ENCODE measurements at regions not wholly inside any gene's neighbourhood (a gene's known extent, or its start where the extent isn't known, plus 50 kb on each side); places are given as distances from the start of the nearest gene placed in this dataset.

DNA sequence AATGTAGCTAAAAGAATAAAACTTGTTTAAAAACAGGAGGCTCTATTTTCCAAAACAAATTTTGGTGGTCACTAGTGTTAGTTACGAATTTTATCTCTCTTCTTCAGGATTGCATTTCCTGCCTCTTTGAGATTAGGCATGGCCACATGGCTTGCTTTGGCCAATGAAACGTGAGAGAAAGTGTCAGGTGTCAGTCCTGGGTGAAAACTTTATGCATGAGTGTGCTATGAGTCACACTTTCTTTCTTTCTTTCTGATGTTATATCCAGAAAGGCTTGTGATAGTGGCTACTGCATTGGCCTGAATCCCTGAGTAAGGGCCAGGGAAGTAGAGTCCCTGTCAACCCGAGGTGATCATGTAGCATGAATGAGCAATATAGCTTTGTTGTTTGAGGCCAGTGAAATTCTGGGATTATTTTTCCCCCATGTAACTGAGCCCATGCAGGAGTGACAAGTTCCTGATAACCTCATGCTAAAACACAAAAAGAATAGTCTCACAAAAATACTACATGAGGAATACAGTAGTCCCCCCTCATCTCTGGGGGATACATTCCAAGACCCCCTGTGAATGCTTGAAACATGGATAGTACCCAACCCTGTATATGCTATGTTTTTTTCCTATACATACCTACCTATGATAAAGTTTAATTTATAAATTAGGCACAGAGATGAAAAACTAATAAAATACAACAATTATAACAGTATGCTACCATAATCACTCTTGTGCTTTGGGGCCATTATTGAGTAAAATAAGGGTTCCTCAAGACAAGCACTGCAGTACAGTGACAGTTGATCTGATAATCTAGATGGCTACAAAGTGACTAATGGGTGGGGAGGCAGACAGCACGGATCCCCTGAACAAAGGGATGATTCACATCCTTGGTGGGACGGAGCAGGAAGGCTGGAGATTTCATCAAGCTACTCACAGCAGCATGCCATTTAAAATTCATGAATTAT is 109.5 kb downstream of the CDC42EP3 start:
- Mint-ChIP-seq H3K36me3 (ENCODE audit: low read depth) (no peaks in the 10 kb centered on the region), H3K27ac (peak overlapping the region; percentile 57), H3K9me3 (no peaks in the 10 kb centered on the region), H3K27me3 (no peaks in the 10 kb centered on the region), H3K4me3 (no peak overlapping the region), H3K4me1 (ENCODE audit: low read depth) (peaks cover 37% of the 10 kb centered on the region)
- ATAC-seq, result peak; percentile 96
- peak; percentile 65 for DNase-seq
- TF ChIP-seq, protein P1, sequence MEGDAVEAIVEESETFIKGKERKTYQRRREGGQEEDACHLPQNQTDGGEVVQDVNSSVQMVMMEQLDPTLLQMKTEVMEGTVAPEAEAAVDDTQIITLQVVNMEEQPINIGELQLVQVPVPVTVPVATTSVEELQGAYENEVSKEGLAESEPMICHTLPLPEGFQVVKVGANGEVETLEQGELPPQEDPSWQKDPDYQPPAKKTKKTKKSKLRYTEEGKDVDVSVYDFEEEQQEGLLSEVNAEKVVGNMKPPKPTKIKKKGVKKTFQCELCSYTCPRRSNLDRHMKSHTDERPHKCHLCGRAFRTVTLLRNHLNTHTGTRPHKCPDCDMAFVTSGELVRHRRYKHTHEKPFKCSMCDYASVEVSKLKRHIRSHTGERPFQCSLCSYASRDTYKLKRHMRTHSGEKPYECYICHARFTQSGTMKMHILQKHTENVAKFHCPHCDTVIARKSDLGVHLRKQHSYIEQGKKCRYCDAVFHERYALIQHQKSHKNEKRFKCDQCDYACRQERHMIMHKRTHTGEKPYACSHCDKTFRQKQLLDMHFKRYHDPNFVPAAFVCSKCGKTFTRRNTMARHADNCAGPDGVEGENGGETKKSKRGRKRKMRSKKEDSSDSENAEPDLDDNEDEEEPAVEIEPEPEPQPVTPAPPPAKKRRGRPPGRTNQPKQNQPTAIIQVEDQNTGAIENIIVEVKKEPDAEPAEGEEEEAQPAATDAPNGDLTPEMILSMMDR (IDR thresholded peaks at IDR 0.05), result no peak
- ChIA-PET POLR2A (interaction anchor here (1.3 kb wide), 1 partner anchor 62 kb away, joined by 3 read pairs; no protein-coding TSS in a partner anchor), CTCF (interaction anchor here (1.3 to 2.1 kb wide), 2 partner anchors 11 to 165 kb away, joined by 3 to 5 read pairs; no protein-coding TSS in a partner anchor)
- intact Hi-C loops (cut with micrococcal nuclease), result no loop called here

DNA sequence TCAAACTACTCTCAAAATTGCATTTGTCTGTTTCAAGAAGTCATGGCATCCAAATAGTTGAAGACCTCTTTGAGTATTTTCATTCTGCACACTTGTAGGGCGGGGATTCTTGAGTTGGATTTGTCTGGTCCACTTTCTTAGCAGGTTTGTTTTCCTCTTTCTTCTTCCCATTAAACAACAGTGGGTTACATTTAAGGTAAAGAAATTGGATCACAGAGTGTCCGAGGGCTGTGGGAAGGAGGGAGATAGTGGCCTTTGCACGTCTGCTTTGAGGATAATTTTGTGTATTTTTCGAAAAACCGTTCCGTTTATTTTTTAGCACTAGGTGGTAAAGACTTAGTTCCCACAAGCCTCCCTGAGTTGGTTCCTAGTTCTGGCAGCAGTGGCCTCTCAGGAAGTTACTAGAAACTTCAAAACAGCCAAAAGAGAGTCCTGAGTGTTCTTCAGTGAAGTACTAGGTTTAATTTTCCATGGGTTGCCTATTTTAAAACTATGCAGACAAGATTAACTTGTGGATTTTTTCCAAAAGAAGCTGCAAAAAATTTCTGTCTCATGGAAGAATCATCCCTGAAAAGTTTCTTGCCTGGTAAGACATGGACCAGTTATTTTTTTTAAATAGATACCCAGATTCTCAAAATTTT is 107.9 kb downstream of the CDC42EP3 start:
- Mint-ChIP-seq H3K27ac (no peak overlapping the region), H3K27me3 (no peaks in the 10 kb centered on the region), H3K4me1 (ENCODE audit: low read depth) (peaks cover 42% of the 10 kb centered on the region), H3K9me3 (no peaks in the 10 kb centered on the region), H3K4me3 (no peak overlapping the region), H3K36me3 (ENCODE audit: low read depth) (no peaks in the 10 kb centered on the region)
- intact Hi-C loops (cut with micrococcal nuclease), result no loop called here
- ChIA-PET CTCF (interaction anchor here (1.1 kb wide), 1 partner anchor 269 kb away, joined by 3 read pairs; no protein-coding TSS in a partner anchor), POLR2A (interaction anchor here (0.6 kb wide), 1 partner anchor 105 kb away, joined by 5 read pairs; no protein-coding TSS in a partner anchor)
- TF ChIP-seq, protein P1 (IDR thresholded peaks at IDR 0.05), result no peak
- ATAC-seq (no peak), DNase-seq (no peak)

DNA sequence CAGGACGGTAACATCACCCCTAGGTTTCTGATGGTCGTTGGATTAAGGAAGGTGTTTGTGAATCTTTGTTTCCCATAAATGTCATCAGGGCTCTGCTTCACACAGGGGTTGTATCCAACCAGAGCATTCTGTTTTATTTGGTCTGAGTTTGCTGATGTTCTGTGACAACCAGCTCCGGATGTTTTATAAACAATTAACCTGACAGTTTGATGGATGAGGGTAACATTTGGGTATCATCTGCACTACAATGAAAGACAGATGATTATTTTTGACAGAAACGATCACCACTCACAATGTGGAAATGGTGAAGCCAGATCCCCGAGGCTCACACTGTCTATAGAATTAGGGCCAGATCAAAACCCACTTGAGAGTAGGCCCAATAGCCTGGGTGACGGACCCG is 107.1 kb downstream of the CDC42EP3 start:
- DNase-seq (no peak), ATAC-seq (no peak)
- Mint-ChIP-seq H3K9me3 (no peaks in the 10 kb centered on the region), H3K36me3 (ENCODE audit: low read depth) (no peaks in the 10 kb centered on the region), H3K27ac (no peak overlapping the region), H3K4me3 (no peak overlapping the region), H3K4me1 (ENCODE audit: low read depth) (peaks cover 47% of the 10 kb centered on the region), H3K27me3 (no peaks in the 10 kb centered on the region)
- ChIA-PET POLR2A (interaction anchor here (0.7 kb wide), 1 partner anchor 10 kb away, joined by 3 read pairs; no protein-coding TSS in a partner anchor), CTCF (no interaction called here)
- TF ChIP-seq, protein P1 (IDR thresholded peaks at IDR 0.05), result no peak
- intact Hi-C loops (cut with micrococcal nuclease), result no loop called here

DNA sequence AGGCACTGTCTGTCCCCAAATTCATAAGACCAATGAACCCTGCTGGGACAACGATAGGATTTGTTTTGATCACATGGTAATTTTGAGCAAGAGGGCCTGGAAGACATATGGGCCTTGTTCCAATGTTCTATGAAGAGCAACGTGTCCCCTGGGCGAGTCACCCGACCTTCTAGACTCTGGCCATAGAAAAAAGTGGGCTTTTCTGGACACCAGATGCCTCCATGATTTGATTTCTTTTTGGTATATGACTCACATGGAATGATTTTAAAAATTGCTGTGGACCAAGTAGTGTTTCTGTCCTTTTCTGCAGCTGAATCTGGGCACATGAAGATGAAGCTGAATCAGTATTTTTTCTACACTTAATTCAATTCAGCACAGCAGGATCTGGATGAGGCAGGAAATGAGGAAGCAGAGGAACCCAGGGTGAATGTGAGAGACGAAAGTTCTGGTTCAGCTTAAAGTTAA is 104.9 kb downstream of the CDC42EP3 start:
- TF ChIP-seq, protein P1 (IDR thresholded peaks at IDR 0.05), result no peak
- ChIA-PET POLR2A (no interaction called here), CTCF (interaction anchor here (1.2 to 3.0 kb wide), 5 partner anchors 10 to 310 kb away, joined by 3 to 11 read pairs (median 3); no protein-coding TSS in a partner anchor)
- ATAC-seq (no peak), DNase-seq (no peak)
- Mint-ChIP-seq H3K36me3 (ENCODE audit: low read depth) (no peaks in the 10 kb centered on the region), H3K4me3 (no peak overlapping the region), H3K27ac (no peak overlapping the region), H3K9me3 (no peaks in the 10 kb centered on the region), H3K4me1 (ENCODE audit: low read depth) (peaks cover 48% of the 10 kb centered on the region), H3K27me3 (no peaks in the 10 kb centered on the region)
- intact Hi-C loops (cut with micrococcal nuclease), result no loop called here
